H1 (cell line): ENCODE measurements at regions not wholly inside any gene's neighbourhood (a gene's known extent, or its start where the extent isn't known, plus 50 kb on each side); places are given as distances from the start of the nearest gene placed in this dataset.
"Not testable (repeated sequence)": the region's sequence is repeated elsewhere in the genome, so short reads cannot be mapped to it uniquely, and the experiment has no call there.

ENCODE experiments used
- CTCF ChIA-PET: fragments of 300-600 bp; sonication (Branson Sonifier 250); formaldehyde crosslinking; loops from one replicate; lab custom pipeline; 2021; ENCODE audit not compliant: partially characterized antibody; lab: Charles Lee
- POLR2A ChIA-PET: fragments of 300-600 bp; sonication (Branson Sonifier 250); formaldehyde crosslinking; loops from one replicate; lab custom pipeline; 2021; ENCODE audit warnings: inconsistent platforms; ENCODE audit not compliant: partially characterized antibody; lab: Charles Lee
- DNase-seq, 2 experiments: peaks; one replicate each; pipeline versions ENCODE4 v3.0.0 to v3.0.0-alpha.2; 2010 to 2022; ENCODE audit warnings: low spot score in 2 of 2, low read depth in 1 of 2, mixed read lengths in 1 of 2
- FAIRE-seq: peaks from 2 replicates; lab custom pipeline; 2011; peaks lifted over from hg19 to GRCh38; lab: Jason Lieb, UNC
- H2AFZ ChIP-seq: 2 replicates; pipeline ENCODE4 v1.8.1; 2012; ENCODE audit warnings: low read length, inconsistent platforms
- H2AK5ac ChIP-seq: 2 replicates; pipeline ENCODE4 v1.6.1; 2013; ENCODE audit warnings: low read depth, low read length
- H2BK120ac ChIP-seq: replicated peaks from 2 replicates; pipeline ENCODE3; 2013; ENCODE audit warnings: low read depth, low read length, inconsistent platforms
- H2BK12ac ChIP-seq: 2 replicates; pipeline ENCODE4 v1.6.1; 2013; ENCODE audit warnings: low read depth, low read length
- H2BK15ac ChIP-seq: 2 replicates; pipeline ENCODE4 v1.6.1; 2013; ENCODE audit warnings: low read length
- H2BK20ac ChIP-seq: 2 replicates; pipeline ENCODE4 v1.6.1; 2013; ENCODE audit warnings: low read length
- H2BK5ac ChIP-seq: 2 replicates; pipeline ENCODE4 v1.6.1; 2013; ENCODE audit warnings: low read depth, low read length
- H3K14ac ChIP-seq: 2 replicates; pipeline ENCODE4 v1.6.1; 2013; ENCODE audit warnings: inconsistent platforms; ENCODE audit not compliant: insufficient read length
- H3K18ac ChIP-seq: 2 replicates; pipeline ENCODE4 v1.6.1; 2013; ENCODE audit warnings: low read length; ENCODE audit errors: extremely low read depth
- H3K23ac ChIP-seq: 2 replicates; pipeline ENCODE4 v1.6.1; 2013; ENCODE audit warnings: inconsistent platforms; ENCODE audit not compliant: insufficient read length
- H3K23me2 ChIP-seq: 2 replicates; pipeline ENCODE4 v1.6.1; 2013; ENCODE audit warnings: low read depth, low read length
- H3K27ac ChIP-seq: 2 replicates; pipeline ENCODE4 v1.6.1; 2011; ENCODE audit warnings: low read depth, low read length, inconsistent platforms
- H3K27me3 ChIP-seq, 4 experiments: replicated peaks in 1 of 4; 1 replicate in 1 of 4; 2 replicates in 3 of 4; pipeline versions ENCODE4 v1.6.1 to v1.8.1; 2011 to 2013; ENCODE audit warnings: low read length in 3 of 4, mild to moderate bottlenecking in 3 of 4, inconsistent platforms in 2 of 4, mixed read lengths in 2 of 4, moderate library complexity in 1 of 4; ENCODE audit not compliant: control insufficient read depth in 3 of 4, insufficient read depth in 3 of 4; ENCODE audit errors: extremely low read depth in 1 of 4
- H3K36me3 ChIP-seq, 4 experiments: 2 replicates each; pipeline versions ENCODE4 v1.6.1 to v1.8.1; 2011 to 2013; ENCODE audit warnings: mild to moderate bottlenecking in 4 of 4, low read length in 3 of 4, moderate library complexity in 2 of 4, control low read depth in 1 of 4, inconsistent platforms in 1 of 4; ENCODE audit not compliant: insufficient read depth in 4 of 4, control insufficient read depth in 2 of 4
- H3K4ac ChIP-seq: replicated peaks from 2 replicates; pipeline ENCODE3; 2013; ENCODE audit warnings: low read length, low read depth, mixed read lengths, inconsistent platforms; ENCODE audit not compliant: insufficient read length
- H3K4me1 ChIP-seq, 4 experiments: replicated peaks in 1 of 4; 1 replicate in 1 of 4; 2 replicates in 3 of 4; pipeline versions ENCODE4 v1.6.1 to v1.8.1; 2011 to 2013; ENCODE audit warnings: low read length in 3 of 4, inconsistent platforms in 2 of 4, mixed read lengths in 1 of 4; ENCODE audit not compliant: insufficient read depth in 4 of 4, control insufficient read depth in 3 of 4
- H3K4me2 ChIP-seq, 2 experiments: 2 replicates each; pipeline versions ENCODE4 v1.6.1 to v1.8.1; 2011 to 2013; ENCODE audit warnings: low read depth in 2 of 2, low read length in 2 of 2, control low read depth in 1 of 2, inconsistent platforms in 1 of 2, mild to moderate bottlenecking in 1 of 2; ENCODE audit not compliant: insufficient read depth in 1 of 2
- H3K4me3 ChIP-seq, 4 experiments: fragments of 200-600, 300-600 bp in 1 of 4; sonication (generic), shearing (Covaris generic), sonication (Bioruptor Twin) in 1 of 4; 2 replicates each; pipeline versions ENCODE4 v1.5.1 to v1.8.1; 2011 to 2016; ENCODE audit warnings: low read length in 4 of 4, low read depth in 3 of 4, control low read depth in 2 of 4, inconsistent platforms in 2 of 4, mild to moderate bottlenecking in 2 of 4, mixed read lengths in 1 of 4, moderate library complexity in 1 of 4; ENCODE audit not compliant: insufficient read depth in 2 of 4; ENCODE audit errors: extremely low read depth in 1 of 4
- H3K56ac ChIP-seq: replicated peaks from 2 replicates; pipeline ENCODE3; 2013; ENCODE audit warnings: low read depth, mild to moderate bottlenecking, mixed read lengths, low read length, inconsistent platforms; ENCODE audit not compliant: insufficient read length
- H3K79me1 ChIP-seq: 2 replicates; pipeline ENCODE4 v1.6.1; 2013; ENCODE audit warnings: low read depth, low read length, control low read depth
- H3K79me2 ChIP-seq, 2 experiments: 2 replicates each; pipeline versions ENCODE4 v1.6.1 to v1.8.1; 2012 to 2013; ENCODE audit warnings: low read length in 2 of 2, mild to moderate bottlenecking in 2 of 2, inconsistent platforms in 1 of 2; ENCODE audit not compliant: insufficient read depth in 2 of 2, control insufficient read depth in 1 of 2
- H3K9ac ChIP-seq, 4 experiments: replicated peaks in 1 of 4; 1 replicate in 1 of 4; 2 replicates in 3 of 4; pipeline versions ENCODE4 v1.6.1 to v1.8.1; 2011 to 2013; ENCODE audit warnings: low read depth in 3 of 4, low read length in 3 of 4, control low read depth in 2 of 4, mild to moderate bottlenecking in 2 of 4, moderate library complexity in 2 of 4, inconsistent platforms in 1 of 4; ENCODE audit errors: extremely low read depth in 1 of 4
- H3K9me3 ChIP-seq, 2 experiments: 2 replicates each; pipeline versions ENCODE4 v1.6.1 to v1.8.1; 2012 to 2013; ENCODE audit warnings: mild to moderate bottlenecking in 2 of 2, moderate library complexity in 2 of 2, control low read depth in 1 of 2, inconsistent platforms in 1 of 2, low read depth in 1 of 2, low read length in 1 of 2, mixed read lengths in 1 of 2; ENCODE audit not compliant: insufficient read depth in 2 of 2
- H4K20me1 ChIP-seq, 2 experiments: replicated peaks in 1 of 2; 2 replicates each; pipeline versions ENCODE3 to v1.8.1; 2011 to 2013; ENCODE audit warnings: inconsistent platforms in 2 of 2, low read length in 2 of 2, mild to moderate bottlenecking in 1 of 2; ENCODE audit not compliant: insufficient read depth in 2 of 2, control insufficient read depth in 1 of 2
- H4K5ac ChIP-seq: 2 replicates; pipeline ENCODE4 v1.6.1; 2013; ENCODE audit warnings: low read length, low read depth, mixed read lengths, inconsistent platforms; ENCODE audit not compliant: insufficient read length
- H4K8ac ChIP-seq: 2 replicates; pipeline ENCODE4 v1.8.0; 2013; ENCODE audit warnings: mild to moderate bottlenecking, moderate library complexity, low read length, inconsistent platforms; ENCODE audit not compliant: insufficient read depth; ENCODE audit errors: extremely low read depth
- H4K91ac ChIP-seq: replicated peaks from 2 replicates; pipeline ENCODE3; 2013; ENCODE audit warnings: low read length, mixed read lengths, inconsistent platforms; ENCODE audit not compliant: insufficient read length
- WGBS, 2 experiments: shearing (Covaris generic) in 1 of 2; methylation state at CpG; one replicate each; pipeline versions ENCODE4 v1.1.6 to v1.1.7; 2013 to 2015; ENCODE audit warnings: low lambda C conversion rate in 2 of 2, mixed read lengths in 2 of 2, inconsistent platforms in 1 of 2, low coverage in 1 of 2, missing lambda C conversion rate in 1 of 2; ENCODE audit not compliant: insufficient replicate concordance in 2 of 2, insufficient coverage in 1 of 2, insufficient read length in 1 of 2; ENCODE audit errors: extremely low coverage in 1 of 2, missing lambda C conversion rate in 1 of 2; 5-methylcytosine and 5-hydroxymethylcytosine counted together

DNA sequence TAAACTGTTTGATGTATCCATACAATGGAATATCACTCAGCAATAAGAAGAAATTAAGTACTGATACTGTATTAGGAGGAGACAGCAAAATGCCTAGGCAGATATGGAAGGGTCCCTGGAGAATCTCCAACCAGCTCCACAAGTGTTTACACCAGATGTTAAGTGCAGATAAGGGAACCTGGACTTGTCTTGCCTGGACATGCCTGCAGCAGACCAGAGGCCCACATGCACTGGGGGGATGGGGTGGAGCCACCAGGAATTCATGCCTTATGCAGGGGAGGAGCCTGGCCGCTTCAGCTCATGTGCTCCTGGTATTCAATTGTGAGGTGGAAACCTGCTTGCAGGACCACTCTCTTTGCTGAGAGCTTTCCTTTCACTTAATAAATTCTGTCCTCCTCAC lies 287.6 kb downstream of the LIPI start:
- H4K20me1 ChIP-seq, CTCF ChIA-PET, H3K18ac ChIP-seq, H2BK15ac ChIP-seq, H3K14ac ChIP-seq, H2BK20ac ChIP-seq, H3K79me1 ChIP-seq, FAIRE-seq, H3K4me3 ChIP-seq, H2BK12ac ChIP-seq, H3K79me2 ChIP-seq, H2BK120ac ChIP-seq, H2AK5ac ChIP-seq, H3K27ac ChIP-seq, POLR2A ChIA-PET, H3K23ac ChIP-seq, H4K91ac ChIP-seq, H4K5ac ChIP-seq, DNase-seq, H3K23me2 ChIP-seq, H3K27me3 ChIP-seq, H4K8ac ChIP-seq, H3K56ac ChIP-seq, H3K4me2 ChIP-seq, H2AFZ ChIP-seq, H3K36me3 ChIP-seq, H2BK5ac ChIP-seq, H3K4me1 ChIP-seq, H3K9ac ChIP-seq, H3K4ac ChIP-seq: not testable (repeated sequence)
- WGBS, 2 experiments = 88% methylated on average over 1 of the region's 1 CpG; no CpG with 5 or more reads in 1 of the 2 experiments
- peaks cover 0 to 13% of the 10 kb centered on the region in 2 experiments; a peak in 2 of 4 replicates for H3K9me3 ChIP-seq

- DNase-seq, H3K14ac ChIP-seq, H2AK5ac ChIP-seq, H3K79me2 ChIP-seq, H3K79me1 ChIP-seq, H3K27me3 ChIP-seq, H3K56ac ChIP-seq, H3K4me3 ChIP-seq, H2BK5ac ChIP-seq, H3K4me2 ChIP-seq, H3K23ac ChIP-seq, H2BK12ac ChIP-seq, H2BK20ac ChIP-seq, H2BK15ac ChIP-seq, H4K8ac ChIP-seq, POLR2A ChIA-PET, H4K5ac ChIP-seq, H3K23me2 ChIP-seq, H2AFZ ChIP-seq, CTCF ChIA-PET, H2BK120ac ChIP-seq, H4K20me1 ChIP-seq, H3K36me3 ChIP-seq, H3K18ac ChIP-seq, H3K4ac ChIP-seq, FAIRE-seq, H4K91ac ChIP-seq, H3K27ac ChIP-seq, H3K9ac ChIP-seq, H3K4me1 ChIP-seq: not testable (repeated sequence)
- WGBS, 2 experiments = 67% methylated on average over 1 of the region's 1 CpG; no CpG with 5 or more reads in 1 of the 2 experiments
- H3K9me3 ChIP-seq = peaks cover 0 to 14% of the 10 kb centered on the region in 2 experiments; a peak in 2 of 4 replicates
Observed at GRCh38 chr21:13921455-13921854, 289.3 kb downstream of the LIPI start.
